Parathyroid adenoma (tissue), 2 donors: ENCODE measurements at regions not wholly inside any gene's neighbourhood (a gene's known extent, or its start where the extent isn't known, plus 50 kb on each side); places are given as distances from the start of the nearest gene placed in this dataset.

Experiments used
- H2AFZ ChIP-seq: fragments of 300-600 bp; sonication (generic); one replicate; pipeline ENCODE4 v1.7.0; 2017; ENCODE audit warnings: antibody characterized with exemption, mild to moderate bottlenecking
- H3K27ac ChIP-seq: fragments of 300-600 bp; sonication (generic); one replicate; pipeline ENCODE4 v1.7.0; 2017
- H3K27me3 ChIP-seq: fragments of 300-600 bp; sonication (generic); one replicate; pipeline ENCODE4 v1.7.0; 2017; ENCODE audit warnings: low read length; ENCODE audit not compliant: control insufficient read depth, insufficient read depth
- H3K36me3 ChIP-seq: fragments of 300-600 bp; sonication (generic); one replicate; pipeline ENCODE4 v1.7.0; 2017; ENCODE audit warnings: low read length; ENCODE audit not compliant: control insufficient read depth, insufficient read depth
- H3K4me1 ChIP-seq: fragments of 300-600 bp; sonication (generic); one replicate; pipeline ENCODE4 v1.7.0; 2017; ENCODE audit warnings: control low read depth
- H3K4me2 ChIP-seq: fragments of 300-600 bp; sonication (generic); one replicate; pipeline ENCODE4 v1.7.0; 2017; ENCODE audit warnings: low read length
- H3K4me3 ChIP-seq: fragments of 300-600 bp; sonication (generic); one replicate; pipeline ENCODE4 v1.7.0; 2017; ENCODE audit warnings: low read depth, low read length
- H3K79me2 ChIP-seq: fragments of 300-600 bp; sonication (generic); one replicate; pipeline ENCODE4 v1.7.0; 2017; ENCODE audit warnings: control low read depth
- H3K9ac ChIP-seq: fragments of 300-600 bp; sonication (generic); one replicate; pipeline ENCODE4 v1.7.0; 2017; ENCODE audit warnings: mild to moderate bottlenecking
- H3K9me3 ChIP-seq: fragments of 300-600 bp; sonication (generic); one replicate; pipeline ENCODE4 v1.7.0; 2017; ENCODE audit warnings: low read length; ENCODE audit not compliant: control insufficient read depth
- TF ChIP-seq, protein P1 (sequence below): fragments of 300-600 bp; sonication (generic); IDR thresholded peaks from one replicate; pipeline ENCODE4 v1.7.0; 2017; ENCODE audit warnings: antibody characterized with exemption, mild to moderate bottlenecking
- donor health status: primary hyperparathyroidism.

DNA sequence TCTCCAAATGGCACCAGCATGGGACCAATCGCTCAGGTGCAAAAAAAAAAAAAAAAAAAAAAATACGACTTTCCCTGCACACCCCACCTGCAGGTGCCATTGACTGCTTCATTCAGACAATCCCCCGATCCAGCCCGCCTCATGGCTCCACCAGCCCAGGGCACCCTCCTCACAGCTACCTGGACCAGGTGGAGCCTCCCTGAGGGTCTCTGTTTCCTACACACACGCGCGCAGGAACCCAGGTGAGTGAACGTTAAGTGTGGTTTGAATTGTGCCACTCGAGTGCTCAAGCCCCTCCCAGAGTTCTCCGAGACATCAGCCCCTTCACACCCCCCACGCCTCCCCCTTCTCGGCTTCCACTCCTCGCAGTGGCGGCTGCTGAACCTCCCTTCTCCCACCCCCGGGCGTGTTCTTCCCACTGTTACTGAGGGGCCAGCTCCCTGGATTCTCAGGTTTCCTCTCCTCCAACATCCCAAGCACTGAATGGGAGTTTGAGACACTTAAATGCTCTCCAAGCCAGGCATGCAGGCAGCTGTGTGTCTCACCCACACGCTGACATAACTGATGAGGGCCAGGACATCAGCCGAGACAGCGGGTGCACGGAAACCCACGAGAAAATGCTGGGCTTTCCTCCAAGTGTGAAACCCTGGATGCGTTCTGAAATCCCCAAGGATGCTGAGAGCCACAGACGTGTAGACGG lies 88.8 kb upstream of the SNTG2 start:
- Histone ChIP-seq H3K9ac (no peak overlapping the region), H3K4me1 (no peaks in the 10 kb centered on the region), H3K27ac (no peak overlapping the region), H3K4me2 (no peak overlapping the region), H3K79me2 (no peaks in the 10 kb centered on the region), H2AFZ (no peak overlapping the region), H3K36me3 (no peaks in the 10 kb centered on the region), H3K27me3 (no peaks in the 10 kb centered on the region), H3K4me3 (no peak overlapping the region), H3K9me3 (no peaks in the 10 kb centered on the region)
- TF ChIP-seq, protein P1, sequence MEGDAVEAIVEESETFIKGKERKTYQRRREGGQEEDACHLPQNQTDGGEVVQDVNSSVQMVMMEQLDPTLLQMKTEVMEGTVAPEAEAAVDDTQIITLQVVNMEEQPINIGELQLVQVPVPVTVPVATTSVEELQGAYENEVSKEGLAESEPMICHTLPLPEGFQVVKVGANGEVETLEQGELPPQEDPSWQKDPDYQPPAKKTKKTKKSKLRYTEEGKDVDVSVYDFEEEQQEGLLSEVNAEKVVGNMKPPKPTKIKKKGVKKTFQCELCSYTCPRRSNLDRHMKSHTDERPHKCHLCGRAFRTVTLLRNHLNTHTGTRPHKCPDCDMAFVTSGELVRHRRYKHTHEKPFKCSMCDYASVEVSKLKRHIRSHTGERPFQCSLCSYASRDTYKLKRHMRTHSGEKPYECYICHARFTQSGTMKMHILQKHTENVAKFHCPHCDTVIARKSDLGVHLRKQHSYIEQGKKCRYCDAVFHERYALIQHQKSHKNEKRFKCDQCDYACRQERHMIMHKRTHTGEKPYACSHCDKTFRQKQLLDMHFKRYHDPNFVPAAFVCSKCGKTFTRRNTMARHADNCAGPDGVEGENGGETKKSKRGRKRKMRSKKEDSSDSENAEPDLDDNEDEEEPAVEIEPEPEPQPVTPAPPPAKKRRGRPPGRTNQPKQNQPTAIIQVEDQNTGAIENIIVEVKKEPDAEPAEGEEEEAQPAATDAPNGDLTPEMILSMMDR: no peak

DNA sequence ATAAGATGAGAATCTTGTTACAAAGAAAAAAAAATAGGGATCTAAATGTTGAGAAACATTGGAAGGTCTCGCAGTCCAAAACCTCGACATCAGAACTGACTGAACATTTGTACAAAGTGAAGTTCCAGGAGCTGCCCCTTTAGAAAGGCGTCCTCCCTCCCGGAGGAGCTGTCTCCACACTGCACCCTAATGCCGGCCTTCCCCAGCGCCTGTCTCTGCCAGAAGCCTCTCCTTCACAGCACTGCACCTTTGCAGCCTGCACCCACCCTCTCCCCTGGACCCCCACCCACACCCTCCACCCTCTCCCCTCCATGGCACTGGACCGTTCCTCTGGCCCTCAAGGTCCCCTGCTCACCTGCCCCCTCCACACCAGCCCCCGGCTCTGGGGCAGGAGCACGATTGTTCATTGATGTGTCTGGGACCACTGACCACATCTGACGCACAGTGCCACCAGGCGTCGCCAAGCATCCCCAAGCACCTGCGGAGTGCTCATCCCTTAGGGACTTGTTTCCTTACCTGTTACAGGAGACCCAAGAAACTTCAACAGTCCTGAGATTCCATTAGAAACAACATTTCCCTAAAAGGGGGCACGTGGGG lies 90.3 kb upstream of the SNTG2 start:
- H3K27me3 ChIP-seq: no peaks in the 10 kb centered on the region
- TF ChIP-seq, protein P1: no peak
- H3K79me2 ChIP-seq: no peaks in the 10 kb centered on the region
- no peaks in the 10 kb centered on the region for H3K4me1 ChIP-seq
- H3K27ac ChIP-seq: no peak overlapping the region
- H2AFZ ChIP-seq: no peak overlapping the region
- H3K36me3 ChIP-seq: no peaks in the 10 kb centered on the region
- H3K4me2 ChIP-seq: no peak overlapping the region
- H3K9ac ChIP-seq: no peak overlapping the region
- no peak overlapping the region for H3K4me3 ChIP-seq
- H3K9me3 ChIP-seq: no peaks in the 10 kb centered on the region

DNA sequence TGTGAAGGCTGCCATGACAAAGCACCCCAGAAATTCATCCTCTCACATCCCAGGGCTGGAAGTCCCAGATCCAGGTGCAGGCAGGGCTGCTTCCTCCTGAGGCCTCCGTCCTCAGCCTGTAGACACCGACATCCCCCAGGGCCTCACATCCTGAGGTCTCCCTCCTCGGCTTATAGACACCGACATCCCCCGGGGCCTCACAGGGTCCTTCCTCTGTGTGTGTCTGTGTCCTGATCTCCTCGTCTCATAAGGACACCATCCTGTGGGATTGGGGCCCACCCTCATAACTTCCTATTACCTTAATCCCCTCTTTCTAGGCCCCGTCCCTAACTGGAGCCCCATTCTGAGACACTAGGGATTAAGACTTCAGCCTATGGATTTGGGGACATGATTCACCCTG lies 92.0 kb upstream of the SNTG2 start:
- Histone ChIP-seq H2AFZ (no peak overlapping the region), H3K4me3 (no peak overlapping the region), H3K79me2 (no peaks in the 10 kb centered on the region), H3K4me2 (no peak overlapping the region), H3K4me1 (no peaks in the 10 kb centered on the region), H3K9me3 (no peaks in the 10 kb centered on the region), H3K36me3 (no peaks in the 10 kb centered on the region), H3K27me3 (no peaks in the 10 kb centered on the region), H3K27ac (no peak overlapping the region), H3K9ac (no peak overlapping the region)
- TF ChIP-seq, protein P1: no peak

DNA sequence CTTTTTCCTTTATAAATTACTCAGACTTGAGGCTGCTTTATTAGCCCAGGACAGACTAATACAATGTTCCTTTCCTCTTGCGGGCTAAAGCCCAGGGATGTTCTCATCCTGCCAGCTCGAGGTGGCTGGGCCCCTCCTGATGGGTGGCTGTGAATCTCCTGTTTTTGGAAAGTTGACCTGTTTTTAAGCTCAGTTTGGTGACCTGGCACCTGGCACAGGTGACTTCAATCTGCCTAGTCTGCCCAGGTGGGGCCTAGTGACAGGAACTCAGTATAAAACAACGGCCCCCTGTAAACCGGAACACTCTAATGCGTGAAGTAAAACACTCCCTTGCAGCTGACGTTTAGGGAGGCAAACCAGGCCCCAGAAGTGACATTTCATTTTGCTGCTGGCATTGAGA lies 92.7 kb upstream of the SNTG2 start:
- Histone ChIP-seq H3K79me2 (no peaks in the 10 kb centered on the region), H3K9ac (no peak overlapping the region), H3K4me1 (no peaks in the 10 kb centered on the region), H3K36me3 (no peaks in the 10 kb centered on the region), H2AFZ (no peak overlapping the region), H3K27me3 (no peaks in the 10 kb centered on the region), H3K27ac (no peak overlapping the region), H3K4me2 (no peak overlapping the region), H3K9me3 (no peaks in the 10 kb centered on the region), H3K4me3 (no peak overlapping the region)
- TF ChIP-seq, protein P1: no peak

DNA sequence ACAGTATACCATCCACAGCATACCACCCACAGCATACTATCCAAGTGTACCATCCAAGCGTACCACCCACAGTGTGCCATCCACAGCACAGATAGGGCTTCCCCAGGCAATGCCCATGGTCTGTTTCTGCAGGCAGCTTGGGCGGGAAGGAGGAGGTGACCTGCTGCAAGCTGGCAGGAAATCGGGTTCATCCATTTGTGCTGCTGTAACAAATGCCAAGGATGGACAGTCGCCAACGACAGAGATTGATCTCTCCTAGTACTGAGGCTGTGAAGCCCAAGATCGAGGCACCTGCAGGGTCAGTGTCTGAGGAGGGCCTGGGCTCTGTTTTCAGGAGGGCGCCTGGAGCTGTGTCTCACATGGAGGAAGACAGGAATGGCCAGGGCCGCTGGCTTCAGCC lies 93.6 kb upstream of the SNTG2 start:
- Histone ChIP-seq H3K9ac (no peak overlapping the region), H3K4me1 (no peaks in the 10 kb centered on the region), H3K4me2 (no peak overlapping the region), H3K79me2 (no peaks in the 10 kb centered on the region), H3K9me3 (no peaks in the 10 kb centered on the region), H2AFZ (no peak overlapping the region), H3K36me3 (no peaks in the 10 kb centered on the region), H3K4me3 (no peak overlapping the region), H3K27ac (no peak overlapping the region), H3K27me3 (no peaks in the 10 kb centered on the region)
- TF ChIP-seq, protein P1: no peak
